ENCODE measurements at regions not wholly inside any gene's neighbourhood (a gene's known extent, or its start where the extent isn't known, plus 50 kb on each side); places are given as distances from the start of the nearest gene placed in this dataset.
"Not testable (repeated sequence)": the region's sequence is repeated elsewhere in the genome, so short reads cannot be mapped to it uniquely, and the experiment has no call there.

DNA sequence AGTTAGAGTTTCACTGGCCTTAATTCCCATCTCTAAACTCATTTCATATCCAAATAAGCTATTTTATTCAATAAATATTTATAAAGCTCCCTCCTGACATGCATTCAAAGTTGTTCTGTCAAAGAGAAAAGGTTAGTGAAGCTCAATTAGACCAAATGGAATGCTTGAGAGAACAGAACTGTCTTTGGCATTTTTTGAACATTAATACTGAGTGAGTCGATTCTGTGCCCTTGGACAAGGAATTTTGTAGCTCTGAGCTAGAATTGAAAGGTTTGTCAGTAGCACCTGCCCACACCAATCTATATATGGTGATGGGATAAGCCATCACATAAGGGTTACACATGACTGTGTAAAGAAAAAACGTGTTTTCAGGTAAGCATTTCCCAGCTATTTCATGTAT, 631.2 kb upstream of the CCNG1 start:
- H3K27ac ChIP-seq, result no peak overlapping the region
- TF ChIP-seq, protein P1, sequence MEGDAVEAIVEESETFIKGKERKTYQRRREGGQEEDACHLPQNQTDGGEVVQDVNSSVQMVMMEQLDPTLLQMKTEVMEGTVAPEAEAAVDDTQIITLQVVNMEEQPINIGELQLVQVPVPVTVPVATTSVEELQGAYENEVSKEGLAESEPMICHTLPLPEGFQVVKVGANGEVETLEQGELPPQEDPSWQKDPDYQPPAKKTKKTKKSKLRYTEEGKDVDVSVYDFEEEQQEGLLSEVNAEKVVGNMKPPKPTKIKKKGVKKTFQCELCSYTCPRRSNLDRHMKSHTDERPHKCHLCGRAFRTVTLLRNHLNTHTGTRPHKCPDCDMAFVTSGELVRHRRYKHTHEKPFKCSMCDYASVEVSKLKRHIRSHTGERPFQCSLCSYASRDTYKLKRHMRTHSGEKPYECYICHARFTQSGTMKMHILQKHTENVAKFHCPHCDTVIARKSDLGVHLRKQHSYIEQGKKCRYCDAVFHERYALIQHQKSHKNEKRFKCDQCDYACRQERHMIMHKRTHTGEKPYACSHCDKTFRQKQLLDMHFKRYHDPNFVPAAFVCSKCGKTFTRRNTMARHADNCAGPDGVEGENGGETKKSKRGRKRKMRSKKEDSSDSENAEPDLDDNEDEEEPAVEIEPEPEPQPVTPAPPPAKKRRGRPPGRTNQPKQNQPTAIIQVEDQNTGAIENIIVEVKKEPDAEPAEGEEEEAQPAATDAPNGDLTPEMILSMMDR (conservative IDR thresholded peaks at IDR 0.05), result no peak
- no peak for TF ChIP-seq ZFX (IDR thresholded peaks at IDR 0.05)

DNA sequence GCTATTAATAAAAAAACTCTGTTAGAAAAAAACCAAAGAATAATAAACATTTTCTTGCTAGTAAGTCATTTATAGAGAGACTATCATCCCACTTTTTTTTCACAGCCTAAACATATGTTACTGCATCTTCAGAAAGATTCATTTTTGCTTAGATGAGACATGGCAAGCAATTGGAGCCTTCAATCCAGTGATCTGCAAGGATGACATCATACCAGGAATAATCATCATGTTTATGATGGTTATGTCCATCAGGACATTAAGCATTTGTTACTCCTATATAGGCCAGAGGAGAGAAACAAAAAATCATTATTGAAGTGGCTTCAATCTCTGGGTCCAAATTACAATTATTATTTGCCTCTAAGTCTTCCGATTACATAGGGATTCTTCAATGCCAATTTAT, 626.3 kb upstream of the CCNG1 start:
- no peak overlapping the region for H3K27ac ChIP-seq
- TF ChIP-seq ZFX (IDR thresholded peaks at IDR 0.05), result no peak
- TF ChIP-seq, protein P1 (conservative IDR thresholded peaks at IDR 0.05), result no peak

DNA sequence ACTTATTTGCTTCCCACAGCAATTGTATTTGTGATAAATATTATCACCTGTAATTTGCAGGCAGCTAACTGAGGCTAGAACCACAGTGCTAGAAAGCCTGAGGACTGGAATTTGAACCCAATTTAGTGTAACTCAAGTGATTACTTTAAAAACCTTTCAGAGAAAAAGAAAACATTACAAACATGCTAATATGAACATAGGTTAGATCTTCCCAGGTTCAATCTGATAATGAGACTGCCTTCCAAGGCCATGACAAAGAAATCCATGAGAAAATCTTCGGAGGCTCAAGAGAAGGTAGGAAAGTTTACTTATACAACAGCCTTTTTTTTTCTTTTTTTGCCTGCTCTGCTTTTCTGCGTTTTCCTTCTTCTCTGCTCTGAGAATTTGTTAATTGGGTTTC, 620.6 kb upstream of the CCNG1 start:
- no peak overlapping the region for H3K27ac ChIP-seq
- TF ChIP-seq, protein P1 (conservative IDR thresholded peaks at IDR 0.05), result no peak
- no peak for TF ChIP-seq ZFX (IDR thresholded peaks at IDR 0.05)

DNA sequence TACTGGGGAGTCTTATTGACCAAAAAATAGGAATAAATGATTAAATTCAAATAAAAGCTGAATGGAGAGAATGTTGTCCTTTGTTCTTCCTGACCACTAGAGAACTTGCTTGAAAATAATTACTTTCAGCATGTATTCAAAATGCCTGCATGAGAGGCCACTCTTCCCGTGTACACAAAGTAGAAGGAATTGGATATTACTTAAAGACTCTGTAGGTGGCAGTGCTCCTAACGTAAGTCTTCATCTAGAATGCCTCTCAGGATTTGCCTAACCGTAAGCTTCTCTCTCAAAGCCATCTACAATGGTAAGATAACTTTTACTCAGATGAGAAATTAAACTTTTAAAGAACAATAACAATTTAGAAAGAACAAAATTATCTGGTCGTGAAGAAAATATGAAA, 620.0 kb upstream of the CCNG1 start:
- H3K27ac ChIP-seq, result no peak overlapping the region
- no peak for TF ChIP-seq ZFX (IDR thresholded peaks at IDR 0.05)
- TF ChIP-seq, protein P1 (conservative IDR thresholded peaks at IDR 0.05), result peak; percentile 14

DNA sequence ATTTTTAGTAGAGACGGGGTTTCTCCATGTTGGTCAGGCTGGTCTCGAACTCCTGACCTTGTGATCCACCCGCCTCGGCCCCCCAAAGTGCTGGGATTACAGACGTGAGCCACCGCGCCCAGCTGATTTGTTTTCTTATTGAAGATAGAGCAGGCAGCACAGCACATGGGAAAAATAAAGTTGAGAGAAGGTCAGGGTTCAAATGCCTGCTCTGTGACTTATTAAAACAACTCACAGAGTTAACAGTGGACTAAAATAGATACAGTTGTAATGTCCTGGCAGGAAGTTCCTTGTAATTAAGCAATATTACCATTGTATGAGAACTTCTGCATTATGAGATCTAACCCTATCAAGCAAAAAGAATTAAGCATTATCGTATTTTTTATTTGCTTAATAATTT, 615.7 kb upstream of the CCNG1 start:
- H3K27ac ChIP-seq, result not testable (repeated sequence)

DNA sequence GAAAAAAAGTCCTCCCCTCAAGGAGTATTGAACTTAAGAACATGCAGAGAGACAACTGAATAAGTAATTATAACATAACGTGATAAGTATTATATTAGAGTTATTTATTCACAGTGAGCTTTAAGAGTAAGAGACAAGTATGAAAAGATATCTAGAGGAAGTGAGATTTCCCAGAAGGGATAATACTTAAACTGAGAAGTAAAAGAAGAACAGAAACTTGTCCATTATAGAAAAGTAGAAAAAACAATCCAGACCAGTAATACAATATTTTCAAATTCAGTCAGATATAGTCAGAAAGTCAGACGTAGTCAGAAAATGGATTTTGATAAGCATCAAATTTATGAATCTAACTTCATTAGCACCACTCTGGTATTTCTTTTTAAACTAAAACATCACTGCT, 613.0 kb upstream of the CCNG1 start:
- no peak overlapping the region for H3K27ac ChIP-seq
- no peak for TF ChIP-seq ZFX (IDR thresholded peaks at IDR 0.05)
- TF ChIP-seq, protein P1 (conservative IDR thresholded peaks at IDR 0.05), result no peak

DNA sequence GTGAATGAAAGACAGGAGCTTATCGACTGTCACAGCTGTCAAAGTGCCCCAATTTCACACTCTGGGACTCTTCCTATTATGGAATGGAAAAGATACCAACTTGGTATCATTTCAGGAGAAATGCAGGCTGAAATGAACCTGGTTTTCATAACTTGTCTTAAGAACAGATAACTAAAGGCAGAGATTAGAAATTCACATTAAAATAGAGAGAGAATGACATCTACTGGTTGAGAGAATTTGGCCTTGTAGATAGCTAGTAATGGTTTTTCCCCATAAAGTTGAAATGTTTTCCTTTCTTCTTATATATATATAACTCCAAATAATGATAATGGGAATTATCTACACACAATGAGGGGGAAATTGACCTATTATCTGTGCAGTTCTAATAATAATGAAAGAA, 600.2 kb upstream of the CCNG1 start:
- H3K27ac ChIP-seq, result no peak overlapping the region
- TF ChIP-seq, protein P1 (conservative IDR thresholded peaks at IDR 0.05), result peak; percentile 5; the same call in 1 of the 2 replicates
- TF ChIP-seq ZFX (IDR thresholded peaks at IDR 0.05), result no peak

DNA sequence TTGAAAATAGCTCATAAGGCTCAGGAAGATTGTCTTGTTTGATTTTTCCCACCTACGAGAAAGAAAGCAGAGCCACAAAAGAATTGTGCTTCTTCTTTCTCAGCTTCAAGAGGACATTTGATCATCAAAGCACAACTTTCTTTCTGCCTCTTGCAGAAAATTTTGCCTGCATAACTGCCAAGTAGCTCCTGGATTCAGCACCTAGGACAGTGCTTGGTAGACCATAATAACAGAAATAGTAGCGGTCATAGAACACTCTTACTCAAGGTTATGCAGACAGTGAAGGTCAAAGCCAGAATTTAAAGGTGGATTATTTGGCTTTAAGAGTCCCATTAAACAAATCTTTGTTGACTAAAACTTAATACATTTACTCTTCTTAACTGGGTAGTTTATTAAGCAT, 594.7 kb upstream of the CCNG1 start:
- TF ChIP-seq, protein P1 (conservative IDR thresholded peaks at IDR 0.05), result no peak
- TF ChIP-seq ZFX (IDR thresholded peaks at IDR 0.05), result no peak
- no peak overlapping the region for H3K27ac ChIP-seq

Measured in C4-2B (cell line).